ENCODE measurements at regions not wholly inside any gene's neighbourhood (a gene's known extent, or its start where the extent isn't known, plus 50 kb on each side); places are given as distances from the start of the nearest gene placed in this dataset.

DNA sequence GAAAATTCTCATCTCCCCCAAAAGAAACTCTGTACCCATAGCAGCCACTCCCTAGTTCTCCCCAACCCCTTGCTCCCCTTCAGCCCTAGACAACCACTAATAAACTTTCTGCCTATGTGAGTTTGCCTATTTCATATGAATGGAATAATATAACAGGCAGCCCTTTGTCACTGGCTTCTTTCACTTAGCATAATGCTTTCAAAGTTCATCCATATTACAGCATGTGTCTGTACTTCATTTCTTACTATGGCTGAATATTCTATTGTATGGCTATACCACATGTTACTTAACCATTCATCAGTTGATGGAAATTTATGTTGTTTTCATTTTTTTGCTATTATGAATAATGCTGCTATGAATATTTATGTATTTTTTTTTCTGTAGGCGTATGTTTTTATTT lies 442.9 kb downstream of the SLC4A3 start:
- Histone ChIP-seq H3K9ac (ENCODE audit: insufficient read depth, low read depth, low read length) (no peak overlapping the region), H3K4me1 (ENCODE audit: insufficient read depth, low read length) (no peaks in the 10 kb centered on the region), H3K4me2 (ENCODE audit: low read depth, low read length) (no peak overlapping the region), H3K4me3 (replicated peaks in 1 of 3; ENCODE audit: insufficient read depth in 1 of 3, low read depth in 2 of 3, low read length in 3 of 3) (no peak overlapping the region), H3K79me2 (ENCODE audit: insufficient read depth, low read length) (no peaks in the 10 kb centered on the region), H2AFZ (ENCODE audit: low read length) (no peak overlapping the region), H3K27ac (ENCODE audit: extremely low read length, insufficient read depth, low read length) (no peak overlapping the region), H3K9me3 (ENCODE audit: low read length) (no peaks in the 10 kb centered on the region), H4K20me1 (ENCODE audit: insufficient read depth, low read length) (no peaks in the 10 kb centered on the region), H3K36me3 (replicated peaks in 1 of 2; ENCODE audit: control insufficient read depth in 1 of 2, insufficient read depth in 2 of 2, low read length in 2 of 2) (no peaks in the 10 kb centered on the region), H3K27me3 (ENCODE audit: control insufficient read depth in 1 of 2, insufficient read depth in 2 of 2, low read length in 2 of 2) (peaks cover 0 to 8% of the 10 kb centered on the region in 2 experiments; a peak in 2 of 5 replicates)
- ChIA-PET CTCF (ENCODE audit: low intra/inter-chr PET ratio, low total read pairs) (no interaction called here), POLR2A (no interaction called here)
- 0% methylated on average over 1 of the region's 1 CpG for WGBS (ENCODE audit: low lambda C conversion rate)
- BruUV-seq (replicated peaks): no TSS peak
- DNase-seq (ENCODE audit: low spot score) (no peak), FAIRE-seq (no peak), ATAC-seq (no peak)
- TF ChIP-seq ZNF207 (IDR thresholded peaks at IDR 0.05; ENCODE audit: borderline replicate concordance) (no peak), HMGA1 (CRISPR knock-in tag; conservative IDR thresholded peaks at IDR 0.05) (no peak), ZNF280B (CRISPR knock-in tag; IDR thresholded peaks at IDR 0.05; ENCODE audit: borderline replicate concordance) (no peak), FLYWCH1 (CRISPR knock-in tag; IDR thresholded peaks at IDR 0.05) (no peak)
- TF ChIP-seq, protein P1, sequence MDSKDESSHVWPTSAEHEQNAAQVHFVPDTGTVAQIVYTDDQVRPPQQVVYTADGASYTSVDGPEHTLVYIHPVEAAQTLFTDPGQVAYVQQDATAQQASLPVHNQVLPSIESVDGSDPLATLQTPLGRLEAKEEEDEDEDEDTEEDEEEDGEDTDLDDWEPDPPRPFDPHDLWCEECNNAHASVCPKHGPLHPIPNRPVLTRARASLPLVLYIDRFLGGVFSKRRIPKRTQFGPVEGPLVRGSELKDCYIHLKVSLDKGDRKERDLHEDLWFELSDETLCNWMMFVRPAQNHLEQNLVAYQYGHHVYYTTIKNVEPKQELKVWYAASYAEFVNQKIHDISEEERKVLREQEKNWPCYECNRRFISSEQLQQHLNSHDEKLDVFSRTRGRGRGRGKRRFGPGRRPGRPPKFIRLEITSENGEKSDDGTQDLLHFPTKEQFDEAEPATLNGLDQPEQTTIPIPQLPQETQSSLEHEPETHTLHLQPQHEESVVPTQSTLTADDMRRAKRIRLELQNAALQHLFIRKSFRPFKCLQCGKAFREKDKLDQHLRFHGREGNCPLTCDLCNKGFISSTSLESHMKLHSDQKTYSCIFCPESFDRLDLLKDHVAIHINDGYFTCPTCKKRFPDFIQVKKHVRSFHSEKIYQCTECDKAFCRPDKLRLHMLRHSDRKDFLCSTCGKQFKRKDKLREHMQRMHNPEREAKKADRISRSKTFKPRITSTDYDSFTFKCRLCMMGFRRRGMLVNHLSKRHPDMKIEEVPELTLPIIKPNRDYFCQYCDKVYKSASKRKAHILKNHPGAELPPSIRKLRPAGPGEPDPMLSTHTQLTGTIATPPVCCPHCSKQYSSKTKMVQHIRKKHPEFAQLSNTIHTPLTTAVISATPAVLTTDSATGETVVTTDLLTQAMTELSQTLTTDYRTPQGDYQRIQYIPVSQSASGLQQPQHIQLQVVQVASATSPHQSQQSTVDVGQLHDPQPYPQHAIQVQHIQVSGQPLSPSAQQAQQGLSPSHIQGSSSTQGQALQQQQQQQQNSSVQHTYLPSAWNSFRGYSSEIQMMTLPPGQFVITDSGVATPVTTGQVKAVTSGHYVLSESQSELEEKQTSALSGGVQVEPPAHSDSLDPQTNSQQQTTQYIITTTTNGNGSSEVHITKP (CRISPR knock-in tag; IDR thresholded peaks at IDR 0.05; ENCODE audit: low read depth): no peak
- TF ChIP-seq, protein P2, sequence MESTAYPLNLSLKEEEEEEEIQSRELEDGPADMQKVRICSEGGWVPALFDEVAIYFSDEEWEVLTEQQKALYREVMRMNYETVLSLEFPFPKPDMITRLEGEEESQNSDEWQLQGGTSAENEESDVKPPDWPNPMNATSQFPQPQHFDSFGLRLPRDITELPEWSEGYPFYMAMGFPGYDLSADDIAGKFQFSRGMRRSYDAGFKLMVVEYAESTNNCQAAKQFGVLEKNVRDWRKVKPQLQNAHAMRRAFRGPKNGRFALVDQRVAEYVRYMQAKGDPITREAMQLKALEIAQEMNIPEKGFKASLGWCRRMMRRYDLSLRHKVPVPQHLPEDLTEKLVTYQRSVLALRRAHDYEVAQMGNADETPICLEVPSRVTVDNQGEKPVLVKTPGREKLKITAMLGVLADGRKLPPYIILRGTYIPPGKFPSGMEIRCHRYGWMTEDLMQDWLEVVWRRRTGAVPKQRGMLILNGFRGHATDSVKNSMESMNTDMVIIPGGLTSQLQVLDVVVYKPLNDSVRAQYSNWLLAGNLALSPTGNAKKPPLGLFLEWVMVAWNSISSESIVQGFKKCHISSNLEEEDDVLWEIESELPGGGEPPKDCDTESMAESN (CRISPR knock-in tag; conservative IDR thresholded peaks at IDR 0.05): no peak
- in situ Hi-C loops (cut with HindIII; ENCODE audit: extremely low pct_ligation_motif_present, low pct_unique_long_range_greater_than_20kb) (no loop called here), intact Hi-C loops (cut with micrococcal nuclease; ENCODE audit: unreplicated experiment) (no loop called here)
